ENCODE measurements at regions not wholly inside any gene's neighbourhood (a gene's known extent, or its start where the extent isn't known, plus 50 kb on each side); places are given as distances from the start of the nearest gene placed in this dataset.

GRCh38 chr4:54806351-54806750 is 148.6 kb downstream of the KIT start:
- no peak overlapping the region for H3K4me3 ChIP-seq
- no peak overlapping the region for H3K27ac ChIP-seq
- intact Hi-C loops (cut with DNase I), result no loop called here

DNA sequence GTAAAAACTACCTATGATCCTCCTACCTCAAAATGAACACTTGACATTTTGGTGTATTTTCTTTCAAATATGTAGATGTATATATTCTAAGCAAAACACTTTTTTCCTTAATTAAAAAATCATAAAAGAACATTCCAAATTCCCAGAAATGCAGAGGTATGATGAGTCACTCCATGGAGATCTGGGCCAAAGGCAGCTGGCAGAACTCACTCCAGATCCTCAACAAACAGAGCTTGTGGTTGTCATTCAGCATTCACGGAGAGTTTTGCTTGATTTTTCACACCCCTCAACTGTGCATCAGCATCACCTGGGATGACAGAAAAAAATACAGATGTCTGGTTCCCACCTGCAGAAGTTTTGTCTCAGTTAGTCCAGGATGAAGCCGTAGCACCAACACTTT is 144.6 kb downstream of the KIT start:
- Histone ChIP-seq H3K36me3 (no peaks in the 10 kb centered on the region), H3K9me3 (peaks cover under 1 to 4% of the 10 kb centered on the region in 2 donors), H3K27me3 (no peaks in the 10 kb centered on the region), H3K27ac (no peak overlapping the region), H3K4me1 (peaks cover 0 to 6% of the 10 kb centered on the region in 2 donors), H3K4me3 (no peak overlapping the region)
- DNase-seq (ENCODE audit: low spot score in 2 of 2), result no peak
- intact Hi-C loops (cut with DNase I), result no loop called here
- TF ChIP-seq CTCF (IDR thresholded peaks at IDR 0.05), result no peak

More at GRCh38 chr4:54806351-54806750, 148.6 kb downstream of the KIT start:
- Histone ChIP-seq H3K36me3 (no peaks in the 10 kb centered on the region), H3K27me3 (no peaks in the 10 kb centered on the region), H3K9me3 (peaks cover 0 to 8% of the 10 kb centered on the region in 2 donors), H3K4me1 (peaks cover 0 to 6% of the 10 kb centered on the region in 2 donors)
- no peak for TF ChIP-seq CTCF (IDR thresholded peaks at IDR 0.05)
- no peak for DNase-seq (ENCODE audit: low spot score in 2 of 2)

DNA sequence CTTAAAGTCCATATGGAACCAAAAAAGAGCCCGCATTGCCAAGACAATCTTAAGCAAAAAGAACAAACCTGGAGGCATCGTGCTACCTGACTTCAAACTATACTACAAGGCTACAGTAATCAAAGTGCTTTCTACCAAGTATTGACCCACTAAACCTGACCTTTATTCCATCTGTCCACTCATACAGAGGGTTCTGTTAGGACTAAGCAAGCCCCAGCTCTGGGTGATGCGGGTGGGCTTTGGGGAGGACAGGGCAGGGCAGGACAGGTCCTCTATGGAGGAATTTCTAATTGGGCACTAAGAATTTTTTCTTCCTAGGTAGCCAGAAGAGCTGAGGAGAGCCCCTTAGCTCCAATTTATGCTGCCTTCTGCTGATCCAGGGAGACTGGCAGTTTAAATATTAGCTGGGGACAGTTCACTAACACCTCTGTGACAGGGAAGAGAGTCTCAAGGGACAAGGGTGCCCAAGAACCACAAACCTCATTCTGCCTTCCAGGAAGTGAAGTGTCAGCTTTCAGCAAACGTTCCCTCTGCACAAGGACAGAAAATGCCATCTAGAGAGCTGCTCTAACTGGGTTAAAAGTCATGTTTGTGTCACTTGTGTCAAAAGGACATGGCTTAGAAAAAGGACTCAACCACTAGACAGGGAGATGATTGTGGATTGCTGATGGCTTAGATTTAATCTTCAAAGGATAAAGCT is 143.2 kb downstream of the KIT start:
- Histone ChIP-seq H3K27me3 (no peaks in the 10 kb centered on the region), H3K36me3 (no peaks in the 10 kb centered on the region), H3K4me1 (peaks cover 0 to 6% of the 10 kb centered on the region in 2 donors), H3K4me3 (no peak overlapping the region), H3K27ac (no peak overlapping the region), H3K9me3 (peaks cover 0 to 4% of the 10 kb centered on the region in 2 donors)
- DNase-seq (ENCODE audit: low spot score in 2 of 2), result no peak
- TF ChIP-seq CTCF (IDR thresholded peaks at IDR 0.05), result no peak
- intact Hi-C loops (cut with DNase I), result no loop called here

DNA sequence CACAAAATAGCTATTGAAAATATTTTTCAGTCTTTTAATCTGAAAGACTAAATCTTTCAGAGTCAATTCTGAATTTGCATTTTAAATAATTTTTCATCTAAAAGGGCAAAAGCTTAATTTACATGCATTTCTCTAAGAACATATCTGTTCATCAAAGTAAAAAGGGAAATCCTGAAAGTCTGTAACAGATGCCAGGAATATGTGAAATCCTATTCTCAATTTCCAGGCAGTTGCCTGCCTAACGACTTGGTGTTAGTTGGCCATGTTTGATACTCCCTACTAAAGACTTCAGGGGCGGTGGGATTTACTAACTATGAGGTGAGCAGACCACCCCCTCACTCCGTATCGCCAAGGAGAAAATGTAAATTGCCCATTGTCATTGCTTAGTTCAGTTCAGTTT is 136.8 kb downstream of the KIT start:
- Histone ChIP-seq H3K4me3 (no peak overlapping the region), H3K36me3 (no peaks in the 10 kb centered on the region), H3K27me3 (no peaks in the 10 kb centered on the region), H3K9me3 (peaks cover 0 to 4% of the 10 kb centered on the region in 2 donors), H3K27ac (no peak overlapping the region), H3K4me1 (no peaks in the 10 kb centered on the region)
- intact Hi-C loops (cut with DNase I), result no loop called here
- TF ChIP-seq CTCF (IDR thresholded peaks at IDR 0.05), result no peak
- no peak for DNase-seq (ENCODE audit: low spot score in 2 of 2)

- Histone ChIP-seq H3K27me3 (no peaks in the 10 kb centered on the region), H3K9me3 (peaks cover 0 to 4% of the 10 kb centered on the region in 2 donors), H3K36me3 (no peaks in the 10 kb centered on the region), H3K27ac (no peak overlapping the region), H3K4me3 (no peak overlapping the region), H3K4me1 (no peaks in the 10 kb centered on the region)
- DNase-seq (ENCODE audit: low spot score in 2 of 2), result no peak
- intact Hi-C loops (cut with DNase I), result no loop called here
- TF ChIP-seq CTCF (IDR thresholded peaks at IDR 0.05), result no peak
Observed at GRCh38 chr4:54793856-54794422, 136.2 kb downstream of the KIT start.

Data from ascending aorta (tissue), 2 donors.